ENCODE measurements at regions not wholly inside any gene's neighbourhood (a gene's known extent, or its start where the extent isn't known, plus 50 kb on each side); places are given as distances from the start of the nearest gene placed in this dataset.

DNA sequence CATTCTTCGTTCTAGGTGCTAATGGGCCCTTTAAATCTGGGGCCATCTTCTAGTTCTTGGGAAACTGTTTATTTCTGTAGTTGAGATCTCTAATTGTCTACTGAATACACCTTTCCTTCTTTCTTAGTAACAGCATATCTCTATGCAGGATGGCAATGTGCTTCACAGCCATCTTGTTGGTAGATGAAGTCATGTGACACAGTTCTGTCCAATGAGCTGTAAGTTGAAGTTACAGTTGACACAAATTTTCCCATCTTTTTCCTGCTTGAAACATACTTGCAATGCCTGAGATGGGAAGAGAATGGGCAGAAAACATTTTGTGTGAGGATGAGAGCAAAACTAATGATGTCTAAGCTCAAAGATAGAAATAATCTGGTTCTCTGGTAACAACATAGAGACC lies 57.3 kb upstream of the PHLPP1 start:
- TF ChIP-seq, protein P1, sequence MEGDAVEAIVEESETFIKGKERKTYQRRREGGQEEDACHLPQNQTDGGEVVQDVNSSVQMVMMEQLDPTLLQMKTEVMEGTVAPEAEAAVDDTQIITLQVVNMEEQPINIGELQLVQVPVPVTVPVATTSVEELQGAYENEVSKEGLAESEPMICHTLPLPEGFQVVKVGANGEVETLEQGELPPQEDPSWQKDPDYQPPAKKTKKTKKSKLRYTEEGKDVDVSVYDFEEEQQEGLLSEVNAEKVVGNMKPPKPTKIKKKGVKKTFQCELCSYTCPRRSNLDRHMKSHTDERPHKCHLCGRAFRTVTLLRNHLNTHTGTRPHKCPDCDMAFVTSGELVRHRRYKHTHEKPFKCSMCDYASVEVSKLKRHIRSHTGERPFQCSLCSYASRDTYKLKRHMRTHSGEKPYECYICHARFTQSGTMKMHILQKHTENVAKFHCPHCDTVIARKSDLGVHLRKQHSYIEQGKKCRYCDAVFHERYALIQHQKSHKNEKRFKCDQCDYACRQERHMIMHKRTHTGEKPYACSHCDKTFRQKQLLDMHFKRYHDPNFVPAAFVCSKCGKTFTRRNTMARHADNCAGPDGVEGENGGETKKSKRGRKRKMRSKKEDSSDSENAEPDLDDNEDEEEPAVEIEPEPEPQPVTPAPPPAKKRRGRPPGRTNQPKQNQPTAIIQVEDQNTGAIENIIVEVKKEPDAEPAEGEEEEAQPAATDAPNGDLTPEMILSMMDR (IDR thresholded peaks at IDR 0.05) = no peak
- no peak for TF ChIP-seq ZFX (IDR thresholded peaks at IDR 0.05; ENCODE audit: borderline replicate concordance)

All from 22Rv1 (cell line).